T-helper 1 cell treated with Interleukin-12 subunit alpha and Interleukin-12 subunit beta and Interleukin-4 antibody, amounts not matched to agents 30 μg/mL and 1 μg/mL, for 36 hours (primary cell): ENCODE measurements at regions not wholly inside any gene's neighbourhood (a gene's known extent, or its start where the extent isn't known, plus 50 kb on each side); places are given as distances from the start of the nearest gene placed in this dataset.

Source experiments
- H3K27ac Mint-ChIP-seq: one replicate; pipeline ENCODE4 v1.8.0; 2021; ENCODE audit warnings: mild to moderate bottlenecking, mixed read lengths
- H3K27me3 Mint-ChIP-seq: one replicate; pipeline ENCODE4 v1.8.0; 2021; ENCODE audit warnings: low read depth, mixed read lengths
- H3K36me3 Mint-ChIP-seq: one replicate; pipeline ENCODE4 v1.8.0; 2021; ENCODE audit warnings: low read depth, mixed read lengths
- H3K4me1 Mint-ChIP-seq: one replicate; pipeline ENCODE4 v1.8.0; 2021; ENCODE audit warnings: low read depth, mixed read lengths
- H3K4me3 Mint-ChIP-seq: one replicate; pipeline ENCODE4 v1.8.0; 2021; ENCODE audit warnings: mild to moderate bottlenecking, moderate library complexity, mixed read lengths
- H3K9me3 Mint-ChIP-seq: one replicate; pipeline ENCODE4 v1.8.0; 2021; ENCODE audit warnings: mixed read lengths

- Mint-ChIP-seq H3K4me3 (no peak overlapping the region), H3K4me1 (no peaks in the 10 kb centered on the region), H3K27ac (no peak overlapping the region), H3K27me3 (no peaks in the 10 kb centered on the region), H3K9me3 (peaks cover 11% of the 10 kb centered on the region), H3K36me3 (no peaks in the 10 kb centered on the region)
Measured at GRCh38 chr12:115020091-115020490, 336.1 kb upstream of the TBX3 start.

- H3K36me3 Mint-ChIP-seq, result no peaks in the 10 kb centered on the region
- no peak overlapping the region for H3K27ac Mint-ChIP-seq
- H3K4me1 Mint-ChIP-seq, result no peaks in the 10 kb centered on the region
- H3K4me3 Mint-ChIP-seq, result no peak overlapping the region
- H3K27me3 Mint-ChIP-seq, result no peaks in the 10 kb centered on the region
- H3K9me3 Mint-ChIP-seq, result peaks cover 8% of the 10 kb centered on the region
Measured at GRCh38 chr12:115017346-115017745, 333.4 kb upstream of the TBX3 start.

GRCh38 chr12:115013236-115013981, 329.4 kb upstream of the TBX3 start:
- Mint-ChIP-seq H3K4me3 (no peak overlapping the region), H3K27ac (no peak overlapping the region), H3K27me3 (no peaks in the 10 kb centered on the region), H3K4me1 (no peaks in the 10 kb centered on the region), H3K9me3 (peaks cover 8% of the 10 kb centered on the region), H3K36me3 (no peaks in the 10 kb centered on the region)

- Mint-ChIP-seq H3K27me3 (no peaks in the 10 kb centered on the region), H3K4me3 (no peak overlapping the region), H3K4me1 (no peaks in the 10 kb centered on the region), H3K9me3 (peaks cover 5% of the 10 kb centered on the region), H3K27ac (no peak overlapping the region), H3K36me3 (no peaks in the 10 kb centered on the region)
Measured at GRCh38 chr12:115012861-115013235, 328.9 kb upstream of the TBX3 start.

- no peak overlapping the region for H3K4me3 Mint-ChIP-seq
- H3K36me3 Mint-ChIP-seq, result no peaks in the 10 kb centered on the region
- no peaks in the 10 kb centered on the region for H3K27me3 Mint-ChIP-seq
- peaks cover 4% of the 10 kb centered on the region for H3K9me3 Mint-ChIP-seq
- no peaks in the 10 kb centered on the region for H3K4me1 Mint-ChIP-seq
- H3K27ac Mint-ChIP-seq, result no peak overlapping the region
Measured at GRCh38 chr12:115011703-115012102, 327.7 kb upstream of the TBX3 start.

- Mint-ChIP-seq H3K36me3 (no peaks in the 10 kb centered on the region), H3K4me1 (no peaks in the 10 kb centered on the region), H3K9me3 (peaks cover 11% of the 10 kb centered on the region)
Measured at GRCh38 chr12:115010324-115010995, 326.5 kb upstream of the TBX3 start.

GRCh38 chr12:115008929-115009328, 325.0 kb upstream of the TBX3 start:
- Mint-ChIP-seq H3K36me3 (no peaks in the 10 kb centered on the region), H3K27me3 (no peaks in the 10 kb centered on the region), H3K27ac (no peak overlapping the region), H3K4me1 (no peaks in the 10 kb centered on the region), H3K4me3 (no peak overlapping the region), H3K9me3 (peaks cover 14% of the 10 kb centered on the region)

More at GRCh38 chr12:115010324-115010995, 326.5 kb upstream of the TBX3 start:
- no peaks in the 10 kb centered on the region for H3K27me3 Mint-ChIP-seq
- H3K4me3 Mint-ChIP-seq, result no peak overlapping the region
- H3K27ac Mint-ChIP-seq, result no peak overlapping the region

- Mint-ChIP-seq H3K4me1 (no peaks in the 10 kb centered on the region), H3K9me3 (peaks cover 19% of the 10 kb centered on the region), H3K4me3 (no peak overlapping the region), H3K27me3 (no peaks in the 10 kb centered on the region), H3K27ac (no peak overlapping the region), H3K36me3 (no peaks in the 10 kb centered on the region)
Measured at GRCh38 chr12:115004470-115005146, 320.6 kb upstream of the TBX3 start.

- Mint-ChIP-seq H3K4me3 (no peak overlapping the region), H3K27me3 (no peaks in the 10 kb centered on the region), H3K9me3 (peaks cover 18% of the 10 kb centered on the region), H3K36me3 (no peaks in the 10 kb centered on the region), H3K4me1 (no peaks in the 10 kb centered on the region), H3K27ac (no peak overlapping the region)
Measured at GRCh38 chr12:115002434-115002833, 318.5 kb upstream of the TBX3 start.

GRCh38 chr12:115001571-115002180, 317.7 kb upstream of the TBX3 start:
- H3K36me3 Mint-ChIP-seq, result no peaks in the 10 kb centered on the region
- H3K9me3 Mint-ChIP-seq, result peaks cover 22% of the 10 kb centered on the region
- no peaks in the 10 kb centered on the region for H3K27me3 Mint-ChIP-seq
- no peak overlapping the region for H3K4me3 Mint-ChIP-seq
- no peak overlapping the region for H3K27ac Mint-ChIP-seq
- no peaks in the 10 kb centered on the region for H3K4me1 Mint-ChIP-seq

GRCh38 chr12:115000038-115000437, 316.1 kb upstream of the TBX3 start:
- H3K4me1 Mint-ChIP-seq, result no peaks in the 10 kb centered on the region
- peaks cover 21% of the 10 kb centered on the region for H3K9me3 Mint-ChIP-seq
- H3K27me3 Mint-ChIP-seq, result no peaks in the 10 kb centered on the region
- H3K4me3 Mint-ChIP-seq, result no peak overlapping the region
- H3K27ac Mint-ChIP-seq, result no peak overlapping the region
- no peaks in the 10 kb centered on the region for H3K36me3 Mint-ChIP-seq

GRCh38 chr12:114998750-114999128, 314.8 kb upstream of the TBX3 start:
- no peak overlapping the region for H3K27ac Mint-ChIP-seq

GRCh38 chr12:114998118-114998749, 314.3 kb upstream of the TBX3 start:
- H3K27me3 Mint-ChIP-seq, result no peaks in the 10 kb centered on the region
- H3K9me3 Mint-ChIP-seq, result peaks cover 22% of the 10 kb centered on the region
- no peak overlapping the region for H3K4me3 Mint-ChIP-seq
- H3K27ac Mint-ChIP-seq, result no peak overlapping the region
- no peaks in the 10 kb centered on the region for H3K36me3 Mint-ChIP-seq
- no peaks in the 10 kb centered on the region for H3K4me1 Mint-ChIP-seq

More at GRCh38 chr12:114998750-114999128, 314.8 kb upstream of the TBX3 start:
- Mint-ChIP-seq H3K27me3 (no peaks in the 10 kb centered on the region), H3K36me3 (no peaks in the 10 kb centered on the region), H3K4me1 (no peaks in the 10 kb centered on the region), H3K9me3 (peaks cover 23% of the 10 kb centered on the region), H3K4me3 (no peak overlapping the region)

- Mint-ChIP-seq H3K27ac (no peak overlapping the region), H3K27me3 (no peaks in the 10 kb centered on the region), H3K4me1 (no peaks in the 10 kb centered on the region), H3K36me3 (no peaks in the 10 kb centered on the region), H3K9me3 (peaks cover 22% of the 10 kb centered on the region), H3K4me3 (no peak overlapping the region)
Measured at GRCh38 chr12:114996382-114996781, 312.4 kb upstream of the TBX3 start.
